ENCODE measurements at regions not wholly inside any gene's neighbourhood (a gene's known extent, or its start where the extent isn't known, plus 50 kb on each side); places are given as distances from the start of the nearest gene placed in this dataset.
"Not testable (repeated sequence)": the region's sequence is repeated elsewhere in the genome, so short reads cannot be mapped to it uniquely, and the experiment has no call there.

GRCh38 chr15:88965097-88965496, 51.9 kb upstream of the MFGE8 start:
- not testable (repeated sequence) for DNase-seq

DNA sequence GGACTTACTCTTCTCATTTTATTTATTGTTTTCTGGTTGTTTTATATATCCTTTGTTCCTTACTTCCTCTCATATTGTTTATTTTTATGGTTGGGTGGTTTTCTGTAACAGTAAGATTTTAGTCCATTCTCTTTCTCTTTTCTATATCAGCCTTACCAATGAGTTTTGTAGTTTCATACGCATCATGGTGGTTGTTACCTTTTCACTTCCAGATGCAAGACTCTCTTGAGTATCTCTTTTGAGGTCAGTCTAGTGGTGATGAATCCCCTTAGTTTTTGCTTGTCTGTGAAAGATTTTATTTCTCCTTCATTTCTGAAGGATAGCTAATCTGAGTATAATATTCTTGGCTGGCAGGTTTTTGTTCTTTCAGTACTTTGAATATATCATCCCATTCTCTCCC, 57.1 kb upstream of the MFGE8 start:
- DNase-seq, result no peak

GRCh38 chr15:88974392-88974791, 61.2 kb upstream of the MFGE8 start:
- no peak for DNase-seq

DNA sequence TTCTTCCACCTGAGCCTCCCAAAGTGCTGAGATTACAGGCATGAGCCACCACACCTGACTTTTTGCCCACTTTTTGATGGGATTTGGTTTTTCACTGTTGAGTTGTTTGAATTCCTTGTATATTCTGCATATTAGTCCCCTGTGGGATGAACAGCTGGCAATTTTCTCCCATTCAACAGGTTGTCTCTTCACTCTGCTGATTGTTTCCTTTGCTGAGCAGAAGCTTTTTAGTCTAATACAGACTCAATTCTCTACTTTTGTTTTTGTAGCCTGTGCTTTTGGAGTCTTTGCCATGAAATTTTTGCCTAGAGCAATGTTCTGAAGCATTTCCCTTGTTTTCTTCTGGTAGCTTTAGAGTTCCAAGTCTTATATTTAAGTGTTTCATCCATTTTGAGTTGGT, 62.7 kb upstream of the MFGE8 start:
- no peak for DNase-seq

GRCh38 chr15:88976656-88977055, 63.5 kb upstream of the MFGE8 start:
- no peak for DNase-seq

- no peak for DNase-seq
Observed at GRCh38 chr15:88979674-88980073, 66.5 kb upstream of the MFGE8 start.

- DNase-seq, result no peak
Observed at GRCh38 chr15:88980498-88980897, 67.3 kb upstream of the MFGE8 start.

GRCh38 chr15:88981244-88982215, 68.4 kb upstream of the MFGE8 start:
- DNase-seq, result no peak

DNA sequence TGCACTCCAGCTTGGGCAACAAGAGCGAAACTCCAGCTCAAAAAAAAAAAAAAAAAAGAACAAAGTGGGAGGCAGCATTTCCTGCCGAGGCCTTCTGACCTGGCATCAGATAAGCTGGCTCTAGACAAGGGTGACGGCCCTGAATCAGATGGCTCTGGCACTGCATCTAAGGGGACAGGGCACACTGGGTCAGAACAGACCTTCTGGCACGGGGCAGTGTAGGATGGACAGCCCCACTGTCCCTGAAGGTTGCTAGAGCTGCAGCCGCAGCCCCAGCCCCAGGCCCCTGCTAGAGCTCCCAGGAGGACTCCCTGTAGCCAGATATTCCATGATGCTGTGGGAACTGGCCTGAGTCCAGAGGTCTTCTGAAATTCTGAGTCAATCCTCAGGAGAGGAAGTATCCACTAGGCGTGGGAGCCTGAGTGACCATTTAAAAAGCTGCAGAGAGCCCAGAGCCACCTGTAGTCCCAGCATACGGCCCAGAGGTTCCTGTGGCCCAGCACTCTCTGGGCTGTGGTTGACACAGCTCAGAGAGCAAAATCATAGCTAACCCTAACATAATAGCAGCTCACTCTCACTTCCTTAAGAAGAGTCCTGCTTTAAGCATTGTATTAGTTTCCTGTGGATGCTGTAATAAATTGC, 69.2 kb upstream of the MFGE8 start:
- no peak for DNase-seq

GRCh38 chr15:88982946-88983342, 69.8 kb upstream of the MFGE8 start:
- no peak for DNase-seq

- no peak for DNase-seq
Observed at GRCh38 chr15:88983861-88984429, 70.8 kb upstream of the MFGE8 start.

DNA sequence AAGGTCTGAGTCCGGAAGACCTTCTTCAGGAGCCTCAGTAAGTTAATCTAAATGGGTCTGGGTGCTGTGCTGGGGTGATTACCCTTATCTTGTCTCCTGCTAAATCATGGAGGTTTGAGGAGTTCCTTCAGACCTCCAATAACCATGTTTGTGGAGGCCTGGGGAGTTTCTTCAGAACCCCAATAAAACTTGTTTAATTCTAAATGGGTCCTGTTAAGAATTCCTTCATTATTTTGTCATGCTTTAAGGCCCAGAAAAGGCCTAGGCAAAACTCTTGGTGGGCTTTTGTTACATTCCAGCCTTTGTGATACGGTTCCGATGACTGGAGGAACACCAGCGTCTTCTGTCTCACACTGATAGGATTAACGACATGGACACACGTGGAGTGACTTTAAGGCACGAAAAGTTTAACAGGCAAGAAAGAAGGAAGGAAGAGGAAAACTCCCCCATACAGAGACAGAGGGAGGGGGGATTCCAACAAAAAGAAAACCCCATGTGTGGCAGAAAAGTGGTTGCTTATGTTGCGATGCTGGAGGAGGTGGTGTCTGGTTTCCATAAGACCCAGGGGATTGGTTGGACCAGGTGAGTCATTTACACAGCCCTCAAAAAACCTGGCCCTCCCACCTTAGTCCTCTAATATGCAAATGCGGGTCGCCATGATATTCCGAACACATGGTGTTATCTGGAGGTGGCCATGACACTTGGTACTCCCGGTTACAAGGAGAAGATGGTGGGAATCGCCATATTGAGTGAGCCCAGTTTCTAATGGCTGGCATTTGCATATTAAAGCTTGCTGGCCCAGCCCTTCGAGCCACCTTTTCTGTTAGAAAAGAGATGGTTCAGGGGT, 72.6 kb upstream of the MFGE8 start:
- no peak for DNase-seq

DNA sequence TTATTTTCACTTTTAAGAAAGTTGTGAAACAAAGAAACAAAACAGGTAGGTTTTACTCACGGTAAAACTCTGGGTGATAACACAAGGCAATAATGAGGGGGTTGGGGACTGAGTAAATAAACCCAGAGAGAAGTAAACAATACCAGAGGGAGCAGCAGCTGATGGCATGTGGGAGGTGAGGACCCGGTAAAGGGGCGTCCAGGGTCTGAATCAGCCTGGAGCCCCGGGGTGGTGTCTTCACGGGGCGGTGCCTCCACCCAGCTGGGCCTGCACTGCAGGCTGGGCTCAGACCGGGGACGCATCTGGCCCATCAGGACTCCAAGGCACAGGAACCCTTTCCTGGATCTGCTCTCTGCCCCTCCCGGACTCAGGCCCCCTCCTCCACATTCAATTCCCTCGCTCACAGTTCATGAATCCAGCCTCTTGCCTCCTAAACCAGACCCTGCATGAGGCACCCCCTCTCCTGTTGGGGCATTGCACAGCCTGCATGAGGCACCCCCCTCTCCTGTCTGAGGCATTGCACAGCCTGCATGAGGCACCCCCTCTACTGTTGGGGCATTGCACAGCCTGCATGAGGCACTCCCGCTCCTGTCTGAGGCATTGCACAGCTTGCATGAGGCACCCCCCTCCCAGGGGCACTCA, 73.9 kb upstream of the MFGE8 start:
- no peak for DNase-seq

GRCh38 chr15:88987591-88987933, 74.4 kb upstream of the MFGE8 start:
- no peak for DNase-seq

DNA sequence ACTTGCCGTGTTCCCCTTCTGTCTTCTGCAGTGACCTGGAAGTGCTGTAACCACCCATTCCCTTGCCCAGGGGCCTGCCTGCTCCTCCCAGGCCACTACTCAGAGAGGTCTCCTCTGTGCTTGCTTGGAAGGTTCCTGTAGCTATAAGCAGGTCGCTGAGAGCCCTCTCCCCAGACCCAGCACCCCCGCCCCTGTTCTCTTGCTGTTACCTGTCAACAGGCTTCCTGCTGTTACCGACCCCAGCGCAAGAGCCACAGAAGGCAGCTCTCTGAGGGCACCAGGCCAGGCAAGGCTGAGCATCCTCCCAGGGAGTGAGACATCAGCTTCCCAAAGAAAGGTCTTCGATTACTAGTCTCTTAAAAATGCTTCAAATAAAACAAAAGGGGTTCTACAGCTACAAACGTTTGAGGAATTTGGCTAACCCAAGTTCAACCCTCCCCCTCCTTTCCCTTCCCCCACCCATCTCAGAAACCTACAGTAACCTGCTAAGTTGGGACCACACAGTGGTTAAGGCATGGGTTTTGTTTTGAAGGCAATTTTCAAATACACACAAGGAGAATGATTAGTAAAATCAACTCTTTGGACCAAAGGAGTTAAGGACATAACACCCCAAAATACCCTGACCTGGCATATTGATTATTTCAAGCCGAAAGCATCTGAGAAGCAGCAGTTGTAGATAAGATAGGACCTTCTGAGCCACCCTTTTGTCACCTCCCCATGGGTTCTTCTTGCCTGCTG, 74.9 kb upstream of the MFGE8 start:
- no peak for DNase-seq

DNA sequence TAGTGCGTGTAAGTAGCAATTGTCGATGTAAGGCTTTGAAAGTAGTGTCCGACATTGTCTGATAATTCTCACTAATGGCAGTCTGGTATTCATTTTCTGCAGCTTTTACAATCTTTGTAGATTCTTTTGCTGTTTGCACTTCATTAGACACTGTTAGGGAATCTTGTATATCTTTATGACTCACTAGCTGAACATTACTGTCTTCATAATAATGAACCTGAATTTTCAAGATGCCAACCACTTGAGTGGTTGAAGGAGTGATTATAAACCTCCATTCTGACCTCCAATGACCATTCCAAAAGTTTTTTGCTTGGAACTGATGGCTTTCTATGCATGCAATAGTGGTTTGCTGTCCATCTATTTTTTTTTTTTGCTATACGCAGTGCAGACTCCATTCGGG, 76.4 kb upstream of the MFGE8 start:
- DNase-seq, result no peak

GRCh38 chr15:88990185-88990679, 77.1 kb upstream of the MFGE8 start:
- DNase-seq, result no peak

DNA sequence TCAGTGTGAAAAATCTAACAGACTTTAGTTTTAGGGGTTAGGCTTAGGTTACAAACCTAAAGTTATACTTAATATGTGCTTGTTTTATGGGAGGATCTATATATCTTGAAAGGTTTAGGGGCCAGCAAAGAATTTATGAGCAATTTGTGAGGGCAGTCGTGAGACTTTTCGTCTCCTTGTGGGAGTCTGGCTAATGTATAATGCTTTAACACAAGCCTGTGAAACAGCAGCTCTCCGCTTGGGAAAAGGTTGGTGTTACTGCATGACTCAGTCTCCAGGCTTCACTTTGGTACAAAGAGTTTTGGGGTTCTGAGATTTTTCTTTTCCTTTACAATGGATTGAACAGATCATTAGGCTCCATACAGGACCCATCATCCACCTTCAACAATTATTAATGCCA, 79.0 kb upstream of the MFGE8 start:
- DNase-seq, result no peak

DNA sequence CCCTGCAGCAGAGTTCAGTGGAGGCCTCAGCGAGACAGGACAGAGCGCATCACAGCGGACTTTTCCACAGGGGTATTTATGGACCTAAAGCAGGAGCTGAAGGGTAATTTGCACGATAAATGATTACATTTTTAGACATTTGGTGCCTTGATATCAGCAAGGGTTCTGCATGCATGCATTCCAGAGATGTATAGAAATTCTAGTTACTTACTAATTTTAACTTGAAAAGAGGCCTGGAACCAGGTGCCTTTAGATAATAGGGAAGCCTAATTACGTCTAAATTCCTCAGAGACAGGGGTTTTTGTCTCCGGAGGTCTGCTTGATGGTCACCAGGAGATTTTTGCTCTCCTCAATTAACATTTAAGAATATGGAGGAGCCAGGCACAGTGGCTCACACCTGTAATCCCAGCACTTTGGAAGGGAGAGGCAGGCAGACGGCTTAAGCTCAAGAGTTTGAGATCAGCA, 79.8 kb upstream of the MFGE8 start:
- DNase-seq, result no peak

GRCh38 chr15:88993662-88994061, 80.5 kb upstream of the MFGE8 start:
- no peak for DNase-seq

Measured in amygdala (tissue), 56 donors.